Fibroblast of skin of scalp (primary cell): ENCODE measurements at regions not wholly inside any gene's neighbourhood (a gene's known extent, or its start where the extent isn't known, plus 50 kb on each side); places are given as distances from the start of the nearest gene placed in this dataset.
"Not testable (repeated sequence)": the region's sequence is repeated elsewhere in the genome, so short reads cannot be mapped to it uniquely, and the experiment has no call there.

ENCODE experiments used
- DNase-seq: peaks from one replicate; pipeline ENCODE4 v3.0.0-alpha.2; 2013

- peak; percentile 78 for DNase-seq
Measured at GRCh38 chr4:29046186-29046585, 1674.0 kb upstream of the PCDH7 start.

DNA sequence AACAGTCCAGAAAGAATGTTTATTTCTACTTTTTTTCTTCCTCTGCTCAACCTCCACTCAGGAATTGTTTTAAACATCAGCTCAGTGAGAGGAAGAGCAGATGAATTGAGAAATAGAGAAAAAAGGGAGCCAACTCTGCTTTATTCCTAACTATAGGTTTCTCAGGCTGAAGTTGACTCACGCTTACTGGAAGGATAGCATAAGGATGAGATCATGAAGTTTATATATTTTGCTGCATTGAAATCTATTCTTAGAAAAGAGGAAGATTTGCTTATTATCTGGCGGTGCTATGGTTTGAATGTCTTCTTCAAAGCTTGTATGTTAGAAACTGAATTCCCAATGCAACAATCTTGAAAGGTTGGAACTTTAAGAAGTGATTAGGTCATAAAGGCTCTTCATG, 1673.4 kb upstream of the PCDH7 start:
- peak; percentile 82 for DNase-seq

- no peak for DNase-seq
Measured at GRCh38 chr4:29047341-29048041, 1672.7 kb upstream of the PCDH7 start.

GRCh38 chr4:29051381-29051965, 1668.7 kb upstream of the PCDH7 start:
- peak; percentile 9 for DNase-seq

DNA sequence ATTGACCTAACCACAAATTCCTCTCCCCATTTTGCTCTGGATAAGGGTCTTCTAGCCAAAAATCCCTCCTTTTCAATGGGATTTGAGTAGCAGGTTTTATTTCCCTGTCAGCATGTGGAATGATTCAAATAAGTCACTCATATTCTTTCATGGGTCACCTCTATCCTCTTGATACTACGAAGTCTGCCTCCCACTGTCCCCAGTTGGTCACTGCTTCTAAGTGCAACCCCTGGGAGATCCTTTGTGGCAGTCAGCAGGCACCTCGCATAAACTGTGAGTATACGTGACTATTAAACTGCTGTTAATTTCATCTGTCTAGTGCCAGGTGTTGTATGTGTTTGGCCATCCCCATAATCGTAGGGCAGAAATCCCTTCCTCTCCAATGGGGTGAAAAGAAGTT, 1667.9 kb upstream of the PCDH7 start:
- no peak for DNase-seq

DNA sequence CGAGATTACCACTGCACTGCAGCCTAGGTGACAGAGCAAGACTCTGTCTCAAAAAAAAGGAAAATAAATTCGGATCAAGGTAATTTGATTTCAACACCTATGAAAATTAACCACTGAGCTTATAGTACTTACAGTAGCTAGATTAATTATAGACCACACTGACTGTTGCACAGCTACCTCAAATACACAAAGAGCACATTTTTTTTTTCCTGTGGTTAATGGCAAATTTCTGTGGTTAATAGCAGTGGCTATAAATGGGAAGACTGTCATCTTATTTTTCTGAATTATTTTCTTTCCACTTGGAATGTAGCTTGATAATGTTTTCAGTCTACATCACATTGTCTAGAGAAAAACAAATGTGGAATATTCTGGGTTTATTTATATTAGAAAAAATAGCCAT, 1661.6 kb upstream of the PCDH7 start:
- DNase-seq: peak; percentile 65

GRCh38 chr4:29066861-29067260, 1653.3 kb upstream of the PCDH7 start:
- DNase-seq: no peak

DNA sequence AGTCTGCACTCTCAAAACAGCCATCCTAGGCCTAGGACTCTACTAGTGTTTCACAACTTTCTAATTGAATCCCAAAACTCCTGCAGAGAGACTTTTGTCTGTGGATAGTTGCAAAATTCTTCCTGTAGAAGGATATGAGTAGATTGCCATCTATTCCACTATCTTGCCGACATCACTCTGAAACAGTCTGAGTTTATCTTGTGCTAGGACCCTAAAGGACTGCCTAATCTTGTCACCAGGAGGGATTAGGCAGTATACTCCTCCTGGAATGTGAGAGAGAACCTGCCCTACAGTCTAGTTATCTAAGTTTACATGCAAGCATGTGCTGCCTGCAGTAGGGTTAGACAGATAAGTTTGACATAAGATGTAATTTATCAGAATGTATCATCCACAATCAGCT, 1646.6 kb upstream of the PCDH7 start:
- DNase-seq: no peak

GRCh38 chr4:29075366-29075765, 1644.8 kb upstream of the PCDH7 start:
- no peak for DNase-seq

- no peak for DNase-seq
Measured at GRCh38 chr4:29079260-29079659, 1640.9 kb upstream of the PCDH7 start.

GRCh38 chr4:29081234-29081955, 1638.8 kb upstream of the PCDH7 start:
- peak; percentile 11 for DNase-seq

- DNase-seq: no peak
Measured at GRCh38 chr4:29082684-29083083, 1637.5 kb upstream of the PCDH7 start.

GRCh38 chr4:29085748-29086147, 1634.4 kb upstream of the PCDH7 start:
- DNase-seq: no peak

DNA sequence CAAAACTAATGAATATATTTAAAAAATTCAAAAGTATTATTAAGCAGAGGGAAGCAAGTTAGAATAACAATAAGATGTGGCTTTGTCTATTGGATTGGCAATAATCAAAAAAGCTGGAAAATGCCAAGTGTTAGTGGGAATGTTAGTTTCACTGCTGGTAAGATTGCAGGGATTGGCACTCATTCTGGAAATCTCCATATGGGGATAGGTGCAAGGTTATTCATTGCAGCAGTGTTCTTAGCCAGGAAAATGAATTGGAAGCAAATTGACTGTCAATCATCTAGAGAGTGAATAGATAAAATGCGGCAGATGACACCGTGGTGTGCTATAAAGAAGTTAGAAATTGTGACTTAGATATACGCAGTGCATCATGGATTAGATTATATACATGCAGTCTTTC, 1615.5 kb upstream of the PCDH7 start:
- no peak for DNase-seq

GRCh38 chr4:29113960-29114359, 1606.2 kb upstream of the PCDH7 start:
- DNase-seq: no peak

GRCh38 chr4:29117231-29117722, 1602.9 kb upstream of the PCDH7 start:
- DNase-seq: not testable (repeated sequence)

- no peak for DNase-seq
Measured at GRCh38 chr4:29121586-29121985, 1598.6 kb upstream of the PCDH7 start.

DNA sequence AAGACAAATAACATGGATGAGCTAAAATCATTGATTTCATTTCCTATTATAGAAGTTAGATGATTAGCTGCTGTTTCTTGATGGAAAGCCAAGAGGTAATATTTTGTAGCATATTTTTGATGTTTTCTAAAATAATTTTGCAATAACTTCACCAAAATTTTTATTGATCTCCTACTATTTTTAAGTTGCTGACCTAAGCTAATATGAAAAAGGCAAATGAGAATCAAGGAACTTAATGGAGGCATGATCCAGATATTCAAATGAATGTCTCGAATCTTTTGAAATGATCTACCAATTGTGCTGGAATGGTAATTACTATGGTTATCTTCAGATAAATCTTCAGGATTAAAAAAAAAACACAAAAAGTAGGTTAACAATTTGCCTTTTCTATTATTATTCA, 1591.4 kb upstream of the PCDH7 start:
- no peak for DNase-seq

GRCh38 chr4:29131304-29131703, 1588.9 kb upstream of the PCDH7 start:
- DNase-seq: no peak

DNA sequence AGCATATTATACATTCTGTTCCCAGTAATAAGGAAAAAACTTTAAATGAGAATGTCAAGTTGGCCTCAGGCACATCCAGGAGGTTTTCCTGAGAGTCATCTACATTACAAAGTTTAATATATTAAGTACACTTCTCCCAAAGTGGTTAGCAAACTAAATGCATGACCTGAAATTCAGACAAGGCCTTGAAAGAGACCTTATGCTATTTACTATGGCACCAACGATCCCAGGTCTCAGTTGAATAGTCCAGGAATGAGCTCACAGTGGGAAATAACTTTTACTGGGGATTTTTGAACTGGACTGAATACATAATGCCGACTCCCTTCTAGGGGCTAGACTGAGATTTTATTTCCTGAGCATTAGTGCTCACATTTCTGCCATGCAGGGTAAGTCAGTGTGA, 1577.5 kb upstream of the PCDH7 start:
- DNase-seq: no peak

DNA sequence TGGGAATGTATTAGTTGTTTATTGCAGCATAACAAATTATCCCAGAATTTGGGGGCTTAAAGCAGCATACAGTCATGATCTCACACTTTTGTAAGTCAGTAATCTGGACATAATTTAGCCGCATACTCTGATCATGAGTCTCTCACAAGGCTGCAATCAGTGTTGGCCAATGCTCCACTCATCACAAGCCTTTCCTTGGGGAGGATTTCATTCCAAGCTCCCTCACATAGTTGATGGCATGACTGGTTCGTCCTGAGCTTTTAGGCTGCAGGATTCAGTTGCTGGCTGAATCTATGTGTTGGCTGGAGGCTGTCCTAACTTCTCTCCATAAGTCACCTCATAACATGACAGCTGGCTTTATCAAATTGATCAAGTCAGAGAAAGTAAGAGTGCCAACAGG, 1568.6 kb upstream of the PCDH7 start:
- DNase-seq: peak; percentile 1

- DNase-seq: no peak
Measured at GRCh38 chr4:29153642-29154041, 1566.5 kb upstream of the PCDH7 start.

- no peak for DNase-seq
Measured at GRCh38 chr4:29175291-29175690, 1544.9 kb upstream of the PCDH7 start.

DNA sequence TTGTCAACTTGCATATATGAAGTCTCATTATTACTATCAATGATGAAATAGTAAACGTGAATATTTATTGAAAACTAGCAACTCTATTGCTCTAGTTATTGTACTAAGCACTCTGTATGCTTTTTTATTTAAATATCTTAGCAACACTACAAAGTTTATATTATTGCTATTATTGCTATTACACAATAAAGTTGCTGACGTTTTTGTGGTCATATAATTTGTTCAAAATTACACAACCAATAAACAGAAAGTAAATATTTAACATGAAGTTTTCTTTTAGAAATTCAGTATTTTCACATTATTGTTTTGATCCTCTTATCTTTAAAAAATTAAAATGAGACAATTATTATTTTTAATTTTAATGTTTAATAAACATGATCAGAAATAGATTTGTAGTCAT, 1521.1 kb upstream of the PCDH7 start:
- DNase-seq: no peak
